ENCODE measurements at regions not wholly inside any gene's neighbourhood (a gene's known extent, or its start where the extent isn't known, plus 50 kb on each side); places are given as distances from the start of the nearest gene placed in this dataset.

DNA sequence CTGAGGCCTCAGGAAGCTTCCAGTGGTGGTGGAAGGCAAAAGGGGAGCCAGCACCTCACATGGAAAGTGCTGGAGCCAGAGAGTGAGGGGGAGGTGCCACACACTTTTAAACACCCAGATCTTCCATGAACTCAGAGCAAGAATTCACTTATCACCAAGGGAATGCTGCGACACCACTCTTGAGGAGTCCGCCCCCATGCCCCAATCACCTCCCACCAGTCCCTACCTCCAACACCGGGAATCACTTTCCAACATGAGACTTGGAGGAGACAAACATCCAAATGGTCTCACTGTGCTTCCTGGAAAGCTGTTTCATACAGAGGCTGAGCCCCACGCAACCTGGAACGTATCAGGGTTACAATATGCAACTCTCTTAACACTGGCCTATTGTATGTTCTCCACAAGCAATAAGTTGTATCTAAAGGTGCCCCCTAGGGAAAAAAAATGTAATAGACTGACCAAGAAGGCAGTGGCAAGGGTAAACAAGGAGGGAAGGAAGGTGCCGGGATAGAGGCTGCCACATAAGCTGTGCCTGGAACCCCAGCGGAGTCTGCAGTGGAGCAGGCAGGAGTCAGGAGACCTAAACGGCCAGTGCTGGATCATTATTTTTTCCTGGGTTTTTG lies 106.7 kb upstream of the FOXF1 start:
- TF ChIP-seq, protein P1, sequence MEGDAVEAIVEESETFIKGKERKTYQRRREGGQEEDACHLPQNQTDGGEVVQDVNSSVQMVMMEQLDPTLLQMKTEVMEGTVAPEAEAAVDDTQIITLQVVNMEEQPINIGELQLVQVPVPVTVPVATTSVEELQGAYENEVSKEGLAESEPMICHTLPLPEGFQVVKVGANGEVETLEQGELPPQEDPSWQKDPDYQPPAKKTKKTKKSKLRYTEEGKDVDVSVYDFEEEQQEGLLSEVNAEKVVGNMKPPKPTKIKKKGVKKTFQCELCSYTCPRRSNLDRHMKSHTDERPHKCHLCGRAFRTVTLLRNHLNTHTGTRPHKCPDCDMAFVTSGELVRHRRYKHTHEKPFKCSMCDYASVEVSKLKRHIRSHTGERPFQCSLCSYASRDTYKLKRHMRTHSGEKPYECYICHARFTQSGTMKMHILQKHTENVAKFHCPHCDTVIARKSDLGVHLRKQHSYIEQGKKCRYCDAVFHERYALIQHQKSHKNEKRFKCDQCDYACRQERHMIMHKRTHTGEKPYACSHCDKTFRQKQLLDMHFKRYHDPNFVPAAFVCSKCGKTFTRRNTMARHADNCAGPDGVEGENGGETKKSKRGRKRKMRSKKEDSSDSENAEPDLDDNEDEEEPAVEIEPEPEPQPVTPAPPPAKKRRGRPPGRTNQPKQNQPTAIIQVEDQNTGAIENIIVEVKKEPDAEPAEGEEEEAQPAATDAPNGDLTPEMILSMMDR (conservative IDR thresholded peaks at IDR 0.05), result no peak
- TF ChIP-seq ZFX (IDR thresholded peaks at IDR 0.05), result no peak
- H3K27ac ChIP-seq, result no peak overlapping the region

DNA sequence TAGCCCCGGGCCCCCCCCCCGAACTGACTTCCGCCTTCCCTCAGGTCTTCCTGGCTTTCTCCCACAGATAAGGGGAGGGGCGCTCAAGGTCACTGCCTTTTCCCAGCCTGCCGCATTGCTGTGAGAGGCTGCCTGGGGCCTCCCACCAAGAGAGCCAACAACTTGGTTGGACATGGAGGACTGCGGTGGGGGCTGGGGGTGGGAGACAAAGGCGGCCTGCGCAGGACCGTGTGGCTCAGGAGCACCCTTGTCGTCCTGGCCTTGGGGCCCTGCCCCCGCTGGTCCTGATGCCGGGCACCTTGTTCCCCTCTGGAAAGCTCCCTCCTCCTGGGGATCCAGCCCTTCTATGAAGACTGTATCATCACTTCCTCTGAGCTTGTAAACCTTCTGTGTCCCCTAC lies 105.6 kb upstream of the FOXF1 start:
- TF ChIP-seq, protein P1 (conservative IDR thresholded peaks at IDR 0.05), result no peak
- TF ChIP-seq ZFX (IDR thresholded peaks at IDR 0.05), result no peak
- H3K27ac ChIP-seq, result no peak overlapping the region

- TF ChIP-seq, protein P1 (conservative IDR thresholded peaks at IDR 0.05), result no peak
- TF ChIP-seq ZFX (IDR thresholded peaks at IDR 0.05), result no peak
Observed at GRCh38 chr16:86405319-86405718, 105.0 kb upstream of the FOXF1 start.

DNA sequence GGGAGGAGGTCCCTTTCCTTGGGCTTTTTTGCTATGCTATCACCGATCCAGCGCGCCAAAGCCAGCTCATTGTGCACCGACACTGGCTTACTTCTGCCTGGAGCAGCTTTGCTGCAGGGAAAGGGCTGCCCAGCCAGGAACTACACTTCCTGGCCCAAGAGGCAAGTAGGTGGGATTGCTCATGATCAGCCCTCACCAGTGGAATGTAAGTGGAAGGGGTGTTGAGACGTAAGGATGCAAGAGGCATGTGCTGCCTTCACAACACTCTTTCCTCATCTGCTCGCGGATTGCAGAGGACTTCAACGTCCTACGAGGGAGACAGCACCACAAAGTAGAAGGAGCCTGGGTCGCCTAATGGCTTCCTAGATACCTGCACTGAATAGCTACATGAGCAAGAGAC lies 104.3 kb upstream of the FOXF1 start:
- H3K27ac ChIP-seq, result no peak overlapping the region
- TF ChIP-seq, protein P1 (conservative IDR thresholded peaks at IDR 0.05), result no peak

More at GRCh38 chr16:86405319-86405718, 105.0 kb upstream of the FOXF1 start:
- no peak overlapping the region for H3K27ac ChIP-seq

DNA sequence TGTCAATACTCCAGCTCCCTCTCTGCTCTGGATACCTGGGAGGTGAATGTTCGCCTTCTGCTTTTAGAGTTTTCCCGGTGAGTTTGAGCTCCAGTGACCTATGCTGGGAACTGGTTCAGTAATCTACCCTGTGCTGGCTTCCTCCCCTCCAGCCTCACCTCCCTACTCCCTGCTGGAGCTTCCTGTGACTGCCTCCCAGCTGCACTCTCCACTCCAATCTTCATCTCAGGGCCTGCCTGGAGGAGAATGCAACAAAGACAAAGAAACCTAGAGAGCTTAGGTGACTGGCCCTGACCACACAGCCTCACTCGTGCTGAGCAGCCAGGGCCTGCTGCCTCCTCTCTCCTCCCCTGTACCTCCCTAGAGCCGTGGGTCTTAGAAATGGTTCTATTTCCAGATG lies 101.6 kb upstream of the FOXF1 start:
- no peak for TF ChIP-seq ZFX (IDR thresholded peaks at IDR 0.05)
- TF ChIP-seq, protein P1 (conservative IDR thresholded peaks at IDR 0.05), result no peak
- no peak overlapping the region for H3K27ac ChIP-seq

- H3K27ac ChIP-seq, result no peak overlapping the region
- TF ChIP-seq, protein P1 (conservative IDR thresholded peaks at IDR 0.05), result no peak
- no peak for TF ChIP-seq ZFX (IDR thresholded peaks at IDR 0.05)
Observed at GRCh38 chr16:86410081-86410480, 100.2 kb upstream of the FOXF1 start.

DNA sequence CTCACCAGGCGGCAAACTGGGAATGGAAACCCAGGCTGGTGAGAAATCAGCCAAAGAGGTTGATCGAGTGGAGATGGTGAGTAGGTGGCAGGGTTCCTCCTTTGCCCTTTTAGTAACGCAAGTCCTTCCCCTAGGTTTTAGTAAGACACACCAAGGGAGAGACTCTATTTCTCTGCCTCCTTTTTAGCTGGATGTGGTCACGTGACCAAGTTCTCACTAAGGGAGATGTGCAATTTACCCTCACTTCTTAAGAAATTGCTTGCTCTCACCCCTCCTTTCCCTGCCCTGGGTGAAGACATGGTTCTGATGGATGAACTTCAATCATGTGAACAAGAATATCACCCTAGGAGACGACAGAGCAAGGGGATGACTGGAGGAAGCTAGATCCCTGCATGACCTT lies 99.8 kb upstream of the FOXF1 start:
- no peak for TF ChIP-seq ZFX (IDR thresholded peaks at IDR 0.05)
- TF ChIP-seq, protein P1 (conservative IDR thresholded peaks at IDR 0.05), result no peak
- no peak overlapping the region for H3K27ac ChIP-seq

Data from C4-2B (cell line).